Gastrocnemius medialis (tissue), 4 donors: ENCODE measurements at regions not wholly inside any gene's neighbourhood (a gene's known extent, or its start where the extent isn't known, plus 50 kb on each side); places are given as distances from the start of the nearest gene placed in this dataset.

Source experiments
- ATAC-seq, 2 donors: fragments of 150-250 bp; one replicate each; pipeline ENCODE4 v1.9.1; 2016
- DNase-seq, 2 donors: peaks; one replicate each; pipeline ENCODE4 v3.0.0-alpha.2; 2019
- H3K27ac ChIP-seq, 4 donors: fragments of 200-600 bp; sonication (generic); 1 replicate in 1 of 4; 2 replicates in 3 of 4; pipeline ENCODE4 v1.5.1; 2016 to 2018; ENCODE audit warnings: mild to moderate bottlenecking in 2 of 4, moderate library complexity in 1 of 4
- H3K27me3 ChIP-seq, 3 donors: fragments of 200-600 bp; sonication (generic) in 2 of 3; 1 replicate in 1 of 3; 2 replicates in 2 of 3; pipeline versions ENCODE4 v1.5.1 to v1.6.0; 2016 to 2019; ENCODE audit warnings: mild to moderate bottlenecking in 1 of 3, moderate library complexity in 1 of 3
- H3K36me3 ChIP-seq, 2 donors: fragments of 200-600 bp; sonication (generic) in 1 of 2; one replicate each; pipeline ENCODE4 v1.5.1; 2017 to 2018
- H3K4me1 ChIP-seq, 2 donors: fragments of 200-600 bp; sonication (generic) in 1 of 2; one replicate each; pipeline ENCODE4 v1.5.1; 2016 to 2017; ENCODE audit warnings: mild to moderate bottlenecking in 2 of 2
- H3K4me3 ChIP-seq, 4 donors: fragments of 200-600 bp; sonication (generic) in 3 of 4; 1 replicate in 1 of 4; 2 replicates in 3 of 4; pipeline ENCODE4 v1.5.1; 2016 to 2019; ENCODE audit warnings: mild to moderate bottlenecking in 2 of 4
- H3K9me3 ChIP-seq, 3 donors: fragments of 200-600 bp; sonication (generic) in 2 of 3; 1 replicate in 1 of 3; 2 replicates in 2 of 3; pipeline ENCODE4 v1.5.1; 2016 to 2019
- CTCF ChIP-seq, 5 experiments: fragments of 450-650 bp in 3 of 5; fragments of 200-600 bp in 2 of 5; sonication (generic) in 2 of 5; IDR thresholded peaks in 4 of 5; conservative IDR thresholded peaks in 1 of 5; 1 replicate in 4 of 5; 2 replicates in 1 of 5; pipeline ENCODE4 v1.5.1; 2016 to 2019; ENCODE audit warnings: antibody characterized with exemption in 5 of 5, mild to moderate bottlenecking in 3 of 5, moderate library complexity in 3 of 5
- POLR2A ChIP-seq, 2 donors: fragments of 450-650 bp; IDR thresholded peaks; one replicate each; pipeline ENCODE4 v1.6.1; 2017; ENCODE audit warnings: antibody characterized with exemption in 2 of 2, mild to moderate bottlenecking in 2 of 2, moderate library complexity in 2 of 2
- in situ Hi-C, 4 donors: fragments of 200-750 bp; cut with MboI; loops; one replicate each; pipeline versions ENCODE4 v1.15.0 to v1.8.0; 2017; ENCODE audit warnings: low sequenced_read_pairs in 4 of 4
- intact Hi-C: fragments of 100-400 bp; cut with DNase I; formaldehyde crosslinking; loops from one replicate; pipeline ENCODE4 v1.15.1; 2023; ENCODE audit warnings: low total_unique reads

GRCh38 chr9:13904746-13905145 lies 409.2 kb downstream of the NFIB start:
- Histone ChIP-seq H3K27me3 (no peaks in the 10 kb centered on the region), H3K4me1 (peaks cover 0 to 5% of the 10 kb centered on the region in 2 donors), H3K4me3 (no peak overlapping the region), H3K36me3 (no peaks in the 10 kb centered on the region), H3K9me3 (no peaks in the 10 kb centered on the region), H3K27ac (no peak overlapping the region)
- intact Hi-C loops (no loop called here), in situ Hi-C loops (no loop called here)
- ATAC-seq (no peak), DNase-seq (no peak)
- no peak for TF ChIP-seq CTCF (IDR thresholded peaks at IDR 0.05 in 4 of 5, conservative IDR thresholded peaks at IDR 0.05 in 1 of 5)
- TF ChIP-seq POLR2A (IDR thresholded peaks at IDR 0.05): no peak

- H3K9me3 ChIP-seq: no peaks in the 10 kb centered on the region
- no peak for ATAC-seq
- intact Hi-C loops (no loop called here), in situ Hi-C loops (no loop called here)
- no peak for DNase-seq
- H3K36me3 ChIP-seq: no peaks in the 10 kb centered on the region
- peaks cover 0 to 5% of the 10 kb centered on the region in 2 donors for H3K4me1 ChIP-seq
- TF ChIP-seq POLR2A (IDR thresholded peaks at IDR 0.05): no peak
- no peak for TF ChIP-seq CTCF (IDR thresholded peaks at IDR 0.05 in 4 of 5, conservative IDR thresholded peaks at IDR 0.05 in 1 of 5)
- H3K27me3 ChIP-seq: no peaks in the 10 kb centered on the region
- H3K27ac ChIP-seq: no peak overlapping the region
- no peak overlapping the region for H3K4me3 ChIP-seq
These were observed 409.6 kb downstream of the NFIB start for GRCh38 chr9:13904311-13904710.

GRCh38 chr9:13902286-13903066 lies 411.5 kb downstream of the NFIB start:
- DNase-seq (no peak), ATAC-seq (no peak)
- Histone ChIP-seq H3K36me3 (no peaks in the 10 kb centered on the region), H3K4me1 (peaks cover 3 to 5% of the 10 kb centered on the region in 2 donors), H3K27ac (no peak overlapping the region), H3K4me3 (no peak overlapping the region), H3K9me3 (no peaks in the 10 kb centered on the region), H3K27me3 (no peaks in the 10 kb centered on the region)
- in situ Hi-C loops: no loop called here
- TF ChIP-seq CTCF (IDR thresholded peaks at IDR 0.05 in 4 of 5, conservative IDR thresholded peaks at IDR 0.05 in 1 of 5) (no peak), POLR2A (IDR thresholded peaks at IDR 0.05) (no peak)
- intact Hi-C loops: no loop called here

GRCh38 chr9:13901176-13901575 lies 412.8 kb downstream of the NFIB start:
- DNase-seq (no peak), ATAC-seq (peak; percentile 38 to 61)
- intact Hi-C loops: no loop called here
- H3K27me3 ChIP-seq: no peaks in the 10 kb centered on the region
- no peaks in the 10 kb centered on the region for H3K36me3 ChIP-seq
- H3K9me3 ChIP-seq: no peaks in the 10 kb centered on the region
- peaks cover 5 to 13% of the 10 kb centered on the region in 2 donors for H3K4me1 ChIP-seq
- peak overlapping the region in 3 of 4 donors; percentile 0 to 69 (median 68) for H3K27ac ChIP-seq
- TF ChIP-seq CTCF (IDR thresholded peaks at IDR 0.05 in 4 of 5, conservative IDR thresholded peaks at IDR 0.05 in 1 of 5) (no peak), POLR2A (IDR thresholded peaks at IDR 0.05) (no peak)
- in situ Hi-C loops: no loop called here
- no peak overlapping the region for H3K4me3 ChIP-seq
